C4-2B (cell line): ENCODE measurements at regions not wholly inside any gene's neighbourhood (a gene's known extent, or its start where the extent isn't known, plus 50 kb on each side); places are given as distances from the start of the nearest gene placed in this dataset.
"Not testable (repeated sequence)": the region's sequence is repeated elsewhere in the genome, so short reads cannot be mapped to it uniquely, and the experiment has no call there.

Source experiments
- ZFX ChIP-seq: fragments of 450-650 bp; IDR thresholded peaks from 2 replicates; pipeline ENCODE4 v1.6.1; 2017
- TF ChIP-seq, protein P1 (sequence below): fragments of 450-650 bp; conservative IDR thresholded peaks from 2 replicates; pipeline ENCODE4 v1.5.1; 2017; ENCODE audit warnings: mild to moderate bottlenecking

GRCh38 chr12:108420421-108420820 is 81.3 kb upstream of the CMKLR1 start:
- TF ChIP-seq, protein P1, sequence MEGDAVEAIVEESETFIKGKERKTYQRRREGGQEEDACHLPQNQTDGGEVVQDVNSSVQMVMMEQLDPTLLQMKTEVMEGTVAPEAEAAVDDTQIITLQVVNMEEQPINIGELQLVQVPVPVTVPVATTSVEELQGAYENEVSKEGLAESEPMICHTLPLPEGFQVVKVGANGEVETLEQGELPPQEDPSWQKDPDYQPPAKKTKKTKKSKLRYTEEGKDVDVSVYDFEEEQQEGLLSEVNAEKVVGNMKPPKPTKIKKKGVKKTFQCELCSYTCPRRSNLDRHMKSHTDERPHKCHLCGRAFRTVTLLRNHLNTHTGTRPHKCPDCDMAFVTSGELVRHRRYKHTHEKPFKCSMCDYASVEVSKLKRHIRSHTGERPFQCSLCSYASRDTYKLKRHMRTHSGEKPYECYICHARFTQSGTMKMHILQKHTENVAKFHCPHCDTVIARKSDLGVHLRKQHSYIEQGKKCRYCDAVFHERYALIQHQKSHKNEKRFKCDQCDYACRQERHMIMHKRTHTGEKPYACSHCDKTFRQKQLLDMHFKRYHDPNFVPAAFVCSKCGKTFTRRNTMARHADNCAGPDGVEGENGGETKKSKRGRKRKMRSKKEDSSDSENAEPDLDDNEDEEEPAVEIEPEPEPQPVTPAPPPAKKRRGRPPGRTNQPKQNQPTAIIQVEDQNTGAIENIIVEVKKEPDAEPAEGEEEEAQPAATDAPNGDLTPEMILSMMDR: not testable (repeated sequence)
- not testable (repeated sequence) for TF ChIP-seq ZFX
